Activated T-helper 2 cell treated with anti-CD3 and anti-CD28 coated beads, Interferon-gamma antibody, Interleukin-2, Interleukin-4, amounts not matched to agents 10 μg/mL and 5 μg/mL and 100 μg/mL, durations not matched to agents 14 hours and 24 hours and 36 hours (primary cell): ENCODE measurements at regions not wholly inside any gene's neighbourhood (a gene's known extent, or its start where the extent isn't known, plus 50 kb on each side); places are given as distances from the start of the nearest gene placed in this dataset.
"Not testable (repeated sequence)": the region's sequence is repeated elsewhere in the genome, so short reads cannot be mapped to it uniquely, and the experiment has no call there.

ENCODE experiments used
- DNase-seq: peaks from one replicate; pipeline ENCODE4 v3.0.0; 2021; ENCODE audit warnings: low spot score
- H3K27ac Mint-ChIP-seq: one replicate; pipeline ENCODE4 v1.8.0; 2021; ENCODE audit warnings: mixed read lengths
- H3K27me3 Mint-ChIP-seq: one replicate; pipeline ENCODE4 v1.8.0; 2021; ENCODE audit warnings: low read depth, mixed read lengths
- H3K36me3 Mint-ChIP-seq: one replicate; pipeline ENCODE4 v1.8.0; 2021; ENCODE audit warnings: low read depth, mixed read lengths
- H3K4me1 Mint-ChIP-seq: one replicate; pipeline ENCODE4 v1.8.0; 2021; ENCODE audit warnings: low read depth, mixed read lengths
- H3K4me3 Mint-ChIP-seq: one replicate; pipeline ENCODE4 v1.8.0; 2021; ENCODE audit warnings: low read depth, mild to moderate bottlenecking, moderate library complexity, mixed read lengths
- H3K9me3 Mint-ChIP-seq: one replicate; pipeline ENCODE4 v1.8.0; 2021; ENCODE audit warnings: mixed read lengths
- intact Hi-C: fragments of 100-400 bp; cut with micrococcal nuclease; formaldehyde crosslinking; loops from one replicate; pipeline ENCODE4 v1.15.1; 2023

- DNase-seq, result no peak
- H3K27me3 Mint-ChIP-seq, result no peaks in the 10 kb centered on the region
- H3K36me3 Mint-ChIP-seq, result no peaks in the 10 kb centered on the region
- intact Hi-C loops, result no loop called here
- H3K9me3 Mint-ChIP-seq, result no peaks in the 10 kb centered on the region
- H3K4me3 Mint-ChIP-seq, result no peak overlapping the region
- H3K4me1 Mint-ChIP-seq, result no peaks in the 10 kb centered on the region
- no peak overlapping the region for H3K27ac Mint-ChIP-seq
Measured at GRCh38 chr2:43074592-43075053, 151.8 kb downstream of the ZFP36L2 start.

DNA sequence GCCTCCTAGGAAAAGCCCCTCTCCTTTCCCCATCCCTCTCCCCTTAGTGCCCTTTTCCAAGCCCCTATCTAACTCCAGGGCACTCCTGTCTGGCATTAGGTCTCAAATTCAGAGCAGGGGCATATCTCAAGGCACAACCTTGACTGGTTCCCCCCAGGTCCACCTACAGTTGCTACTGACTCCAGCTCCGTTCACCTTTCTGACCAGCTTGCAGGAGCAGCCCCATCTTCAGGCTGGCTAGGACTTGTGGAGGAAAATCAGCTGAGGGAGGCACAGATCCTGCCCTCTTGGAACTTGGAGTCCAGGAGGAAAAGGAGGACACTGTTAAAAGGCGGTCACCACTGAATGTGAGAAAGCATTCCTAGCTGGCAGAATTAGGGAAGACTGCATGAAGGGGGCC lies 152.4 kb downstream of the ZFP36L2 start:
- Mint-ChIP-seq H3K9me3 (no peaks in the 10 kb centered on the region), H3K27me3 (no peaks in the 10 kb centered on the region), H3K4me3 (no peak overlapping the region), H3K36me3 (no peaks in the 10 kb centered on the region), H3K27ac (no peak overlapping the region), H3K4me1 (no peaks in the 10 kb centered on the region)
- no peak for DNase-seq
- intact Hi-C loops, result no loop called here

- no peaks in the 10 kb centered on the region for H3K36me3 Mint-ChIP-seq
- no peak overlapping the region for H3K4me3 Mint-ChIP-seq
- DNase-seq, result no peak
- H3K27me3 Mint-ChIP-seq, result no peaks in the 10 kb centered on the region
- no peak overlapping the region for H3K27ac Mint-ChIP-seq
- intact Hi-C loops, result no loop called here
- H3K4me1 Mint-ChIP-seq, result no peaks in the 10 kb centered on the region
- H3K9me3 Mint-ChIP-seq, result no peaks in the 10 kb centered on the region
Measured at GRCh38 chr2:43073401-43073825, 153.0 kb downstream of the ZFP36L2 start.

DNA sequence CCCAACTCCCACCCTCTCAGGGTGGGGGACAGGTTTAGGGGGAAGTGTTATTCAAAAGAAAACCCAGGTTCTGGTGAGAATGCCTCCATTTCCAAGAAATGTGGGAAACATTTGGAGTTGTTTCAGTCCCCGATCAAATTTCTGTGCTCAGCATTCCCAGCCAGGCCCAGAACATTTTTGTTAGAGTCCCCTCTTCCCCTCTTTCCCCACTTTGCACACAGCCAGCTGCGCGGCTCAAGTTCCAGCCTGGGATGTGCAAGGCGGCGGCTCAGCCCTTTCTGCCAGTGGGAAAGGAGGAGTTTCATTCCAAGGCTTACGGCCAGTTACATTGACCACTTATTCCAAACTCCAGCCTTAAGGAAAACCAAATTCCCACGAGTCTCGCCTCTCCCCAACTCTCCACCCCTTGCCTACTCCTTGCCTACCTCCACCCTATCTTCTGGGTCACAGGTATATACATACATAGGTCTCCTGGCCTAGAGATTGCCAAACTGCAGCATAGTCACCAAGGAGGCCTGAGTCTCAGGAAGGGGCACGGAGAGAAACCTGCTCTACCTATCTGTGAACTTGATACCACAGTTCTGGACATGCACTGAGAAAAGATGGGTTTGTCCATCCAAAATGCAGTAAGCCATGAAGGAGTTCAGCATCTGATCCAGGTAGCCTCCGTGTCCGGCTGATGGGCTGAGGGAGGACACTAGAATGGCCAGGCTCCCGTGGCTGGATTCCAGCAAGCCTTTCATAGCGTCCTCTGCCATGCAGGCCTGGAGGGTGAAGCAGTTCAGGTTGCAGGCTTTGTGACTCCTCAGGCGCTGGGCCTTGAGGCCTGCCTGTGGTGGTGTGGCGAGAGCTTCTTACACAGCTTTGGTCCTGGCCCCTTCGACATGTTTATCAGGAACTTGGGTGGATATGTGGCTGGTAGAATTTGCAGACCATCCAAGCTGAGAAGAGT lies 154.5 kb downstream of the ZFP36L2 start:
- Mint-ChIP-seq H3K27ac (no peak overlapping the region), H3K27me3 (no peaks in the 10 kb centered on the region), H3K4me1 (no peaks in the 10 kb centered on the region), H3K9me3 (no peaks in the 10 kb centered on the region), H3K36me3 (no peaks in the 10 kb centered on the region), H3K4me3 (no peak overlapping the region)
- intact Hi-C loops, result no loop called here
- DNase-seq, result no peak

DNA sequence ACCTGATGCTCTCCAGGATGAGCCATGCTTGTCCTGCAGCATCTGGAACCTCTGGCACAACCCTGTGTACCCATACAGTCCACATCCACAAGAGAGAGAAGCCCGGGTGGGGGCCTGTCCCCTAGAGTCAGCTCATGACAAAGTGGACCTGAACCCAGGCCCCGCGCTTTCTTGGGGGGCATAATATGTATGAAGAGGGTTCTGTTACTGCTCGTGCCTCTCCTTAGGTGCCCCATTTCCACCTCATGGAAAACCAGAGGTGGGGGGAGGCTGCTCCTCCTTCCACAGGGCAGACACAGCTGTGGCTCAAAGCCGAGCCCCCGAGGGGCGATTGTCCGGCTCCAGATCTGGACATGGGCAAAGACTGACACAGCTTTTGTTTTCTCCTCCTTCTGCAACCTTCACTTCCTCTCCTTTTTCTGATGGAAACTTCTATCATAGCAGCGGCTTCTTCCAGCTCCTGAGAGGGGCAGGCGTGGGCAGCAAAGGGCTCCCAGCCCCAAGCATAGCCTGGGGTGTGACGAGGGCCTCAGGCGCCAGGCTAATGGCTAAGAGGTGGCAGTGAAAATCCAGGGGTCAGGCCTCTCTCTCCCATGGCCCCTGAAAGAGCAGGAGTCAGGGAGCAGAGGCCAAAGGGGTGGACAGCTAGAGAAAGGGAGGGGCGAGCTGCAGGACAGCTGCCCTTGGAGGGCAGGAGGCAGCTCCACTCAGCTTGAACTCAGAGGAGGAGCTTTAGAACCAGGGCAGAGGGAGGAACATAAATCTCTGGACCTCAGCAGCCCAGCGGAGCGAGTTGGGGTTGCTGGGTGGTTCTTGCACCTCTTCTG lies 155.5 kb downstream of the ZFP36L2 start:
- no peaks in the 10 kb centered on the region for H3K27me3 Mint-ChIP-seq
- H3K9me3 Mint-ChIP-seq, result no peaks in the 10 kb centered on the region
- H3K4me3 Mint-ChIP-seq, result no peak overlapping the region
- H3K4me1 Mint-ChIP-seq, result no peaks in the 10 kb centered on the region
- intact Hi-C loops, result no loop called here
- DNase-seq, result no peak
- H3K36me3 Mint-ChIP-seq, result no peaks in the 10 kb centered on the region
- no peak overlapping the region for H3K27ac Mint-ChIP-seq

GRCh38 chr2:43070030-43070429 lies 156.4 kb downstream of the ZFP36L2 start:
- no peaks in the 10 kb centered on the region for H3K4me1 Mint-ChIP-seq

GRCh38 chr2:43068631-43069517 lies 157.5 kb downstream of the ZFP36L2 start:
- DNase-seq, result no peak
- H3K9me3 Mint-ChIP-seq, result peaks cover 7% of the 10 kb centered on the region

More at GRCh38 chr2:43070030-43070429, 156.4 kb downstream of the ZFP36L2 start:
- Mint-ChIP-seq H3K27ac (no peak overlapping the region), H3K36me3 (no peaks in the 10 kb centered on the region), H3K9me3 (no peaks in the 10 kb centered on the region), H3K27me3 (no peaks in the 10 kb centered on the region), H3K4me3 (no peak overlapping the region)
- intact Hi-C loops, result no loop called here
- no peak for DNase-seq

GRCh38 chr2:43068041-43068533 lies 158.3 kb downstream of the ZFP36L2 start:
- Mint-ChIP-seq H3K27ac (no peak overlapping the region), H3K4me1 (no peaks in the 10 kb centered on the region), H3K4me3 (no peak overlapping the region), H3K36me3 (peaks cover 9% of the 10 kb centered on the region), H3K27me3 (no peaks in the 10 kb centered on the region), H3K9me3 (peaks cover 7% of the 10 kb centered on the region)
- no peak for DNase-seq
- intact Hi-C loops, result no loop called here

More at GRCh38 chr2:43068631-43069517, 157.5 kb downstream of the ZFP36L2 start:
- intact Hi-C loops, result no loop called here
- Mint-ChIP-seq H3K4me1 (no peaks in the 10 kb centered on the region), H3K4me3 (no peak overlapping the region), H3K27ac (no peak overlapping the region), H3K27me3 (no peaks in the 10 kb centered on the region), H3K36me3 (peaks cover 9% of the 10 kb centered on the region)

- Mint-ChIP-seq H3K36me3 (peaks cover 9% of the 10 kb centered on the region), H3K27me3 (no peaks in the 10 kb centered on the region)
Measured at GRCh38 chr2:43067254-43068040, 159.0 kb downstream of the ZFP36L2 start.

DNA sequence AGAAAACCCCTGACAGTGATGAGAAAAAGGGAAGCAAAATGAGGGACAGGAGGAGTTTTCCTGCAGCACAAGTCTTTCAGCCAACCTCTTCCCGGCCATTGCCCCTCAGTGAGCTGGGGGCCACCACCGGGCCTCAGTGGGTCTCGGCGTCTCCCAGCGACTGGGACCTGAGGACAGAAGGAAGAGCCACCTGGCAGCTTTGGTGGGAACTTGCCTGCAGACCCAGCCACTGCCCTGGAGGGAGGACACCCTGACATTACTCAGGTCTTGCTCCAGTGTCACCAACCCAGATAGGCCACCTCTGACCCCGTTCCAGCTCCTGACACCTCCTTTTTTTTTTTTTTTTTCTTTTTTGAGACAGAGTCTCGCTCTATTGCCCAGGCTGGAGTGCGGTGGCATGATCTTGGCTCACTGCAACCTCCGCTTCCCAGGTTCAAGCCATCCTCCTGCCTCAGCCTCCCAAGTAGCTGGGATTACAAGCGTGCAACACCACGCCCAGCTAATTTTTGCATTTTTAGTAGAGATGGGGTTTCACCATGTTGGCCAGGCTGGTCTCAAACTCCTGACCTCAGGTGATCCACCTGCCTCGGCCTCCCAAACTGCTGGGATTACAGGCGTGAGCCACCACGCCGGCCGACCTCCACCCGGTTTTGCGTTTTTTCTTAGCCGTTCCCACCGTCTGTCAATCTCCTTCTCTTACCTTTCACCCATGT lies 159.7 kb downstream of the ZFP36L2 start:
- intact Hi-C loops, H3K27ac Mint-ChIP-seq, H3K4me3 Mint-ChIP-seq, H3K4me1 Mint-ChIP-seq, DNase-seq, H3K27me3 Mint-ChIP-seq: not testable (repeated sequence)
- peaks cover 11% of the 10 kb centered on the region for H3K36me3 Mint-ChIP-seq
- peaks cover 11% of the 10 kb centered on the region for H3K9me3 Mint-ChIP-seq

More at GRCh38 chr2:43067254-43068040, 159.0 kb downstream of the ZFP36L2 start:
- no peak for DNase-seq
- no peaks in the 10 kb centered on the region for H3K4me1 Mint-ChIP-seq
- H3K4me3 Mint-ChIP-seq, result no peak overlapping the region
- intact Hi-C loops, result no loop called here
- H3K9me3 Mint-ChIP-seq, result peaks cover 7% of the 10 kb centered on the region
- no peak overlapping the region for H3K27ac Mint-ChIP-seq

- intact Hi-C loops, result no loop called here
Measured at GRCh38 chr2:43065871-43066270, 160.5 kb downstream of the ZFP36L2 start.

More at GRCh38 chr2:43065871-43066270, 160.5 kb downstream of the ZFP36L2 start:
- Mint-ChIP-seq H3K4me1 (peaks cover under 1% of the 10 kb centered on the region), H3K27me3 (no peaks in the 10 kb centered on the region), H3K36me3 (peaks cover 11% of the 10 kb centered on the region), H3K27ac (no peak overlapping the region), H3K9me3 (peaks cover 11% of the 10 kb centered on the region), H3K4me3 (no peak overlapping the region)
- DNase-seq, result no peak
